ENCODE measurements at regions not wholly inside any gene's neighbourhood (a gene's known extent, or its start where the extent isn't known, plus 50 kb on each side); places are given as distances from the start of the nearest gene placed in this dataset.

DNA sequence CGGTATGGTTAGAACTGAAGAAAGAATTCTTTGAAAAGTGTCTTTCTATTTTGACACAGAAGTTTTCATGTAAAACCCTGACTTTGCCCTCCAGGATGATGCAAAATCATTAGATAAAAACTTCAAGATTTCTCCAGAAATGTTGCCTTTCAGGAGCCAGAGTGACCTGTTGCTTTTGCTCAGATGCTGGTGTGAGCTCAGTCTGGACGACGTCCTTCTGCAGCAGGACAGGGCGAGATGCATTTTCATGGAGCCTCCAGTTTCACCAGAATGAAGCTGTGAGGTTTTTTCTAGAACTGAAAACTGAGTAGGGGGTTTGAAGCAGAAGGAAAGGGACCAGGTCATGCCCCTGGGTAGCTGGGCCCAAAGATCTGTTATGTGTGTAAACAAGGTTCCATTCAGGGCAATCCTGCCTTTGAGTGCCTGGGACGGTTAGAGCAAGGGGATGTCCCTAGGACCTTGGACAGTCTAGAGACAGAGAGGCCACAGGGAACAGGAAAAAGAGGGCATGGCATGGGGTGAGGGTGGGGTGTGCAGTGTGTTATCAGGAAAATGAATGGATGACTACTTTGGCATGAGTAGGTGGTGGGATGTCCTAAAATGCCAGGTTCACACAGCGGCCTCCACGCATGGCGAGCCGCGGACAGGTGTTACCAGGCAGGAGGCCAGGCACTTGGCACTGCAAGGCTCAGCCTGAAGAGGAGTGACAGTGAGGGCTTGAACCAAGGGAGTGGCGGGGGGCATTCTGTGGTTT lies 356.3 kb downstream of the CXCL12 start:
- Histone ChIP-seq H3K14ac (ENCODE audit: low read length) (no peak overlapping the region), H4K8ac (ENCODE audit: low read depth, low read length) (no peak overlapping the region), H3K27me3 (ENCODE audit: control insufficient read depth in 3 of 3, insufficient read depth in 3 of 3, low read depth in 1 of 3, low read length in 3 of 3) (no peaks in the 10 kb centered on the region), H3K79me1 (ENCODE audit: low read depth, low read length) (no peaks in the 10 kb centered on the region), H2BK120ac (ENCODE audit: low read depth, low read length) (no peak overlapping the region), H3K9ac (ENCODE audit: low read depth, low read length, poor library complexity) (no peak overlapping the region), H3K36me3 (replicated peaks in 1 of 2; ENCODE audit: control insufficient read depth in 2 of 2, insufficient read depth in 2 of 2, low read length in 2 of 2) (no peaks in the 10 kb centered on the region), H3K27ac (replicated peaks; ENCODE audit: low read length) (no peak overlapping the region), H3K4ac (ENCODE audit: low read length) (no peak overlapping the region), H2BK12ac (ENCODE audit: low read length) (no peak overlapping the region), H3K4me3 (ENCODE audit: low read length in 2 of 2) (no peak overlapping the region), H3K4me1 (ENCODE audit: control insufficient read depth in 2 of 2, insufficient read depth in 1 of 2, low read depth in 1 of 2, low read length in 2 of 2) (no peaks in the 10 kb centered on the region), H2AFZ (ENCODE audit: low read length) (no peak overlapping the region), H3K4me2 (ENCODE audit: insufficient read depth, low read length, poor library complexity, severe bottlenecking) (no peak overlapping the region), H4K91ac (ENCODE audit: low read depth, low read length, poor library complexity) (no peak overlapping the region), H2AK5ac (ENCODE audit: low read depth, low read length) (no peak overlapping the region), H2BK5ac (ENCODE audit: low read length) (no peak overlapping the region), H3K9me3 (replicated peaks in 1 of 2; ENCODE audit: control insufficient read depth in 2 of 2, insufficient read depth in 1 of 2, low read depth in 1 of 2, low read length in 2 of 2) (peaks cover 0 to 1% of the 10 kb centered on the region in 2 donors), H3K23ac (ENCODE audit: low read depth, low read length, poor library complexity) (no peak overlapping the region), H3K18ac (ENCODE audit: low read length) (peak overlapping the region; percentile 23), H2BK15ac (ENCODE audit: low read length) (no peak overlapping the region)
- DNase-seq (ENCODE audit: low spot score), result no peak
- no CpG with 5 or more reads among the region's 11 CpGs for WGBS, 2 donors (ENCODE audit: extremely low coverage in 2 of 2, insufficient read length in 2 of 2, insufficient replicate concordance in 1 of 2)

DNA sequence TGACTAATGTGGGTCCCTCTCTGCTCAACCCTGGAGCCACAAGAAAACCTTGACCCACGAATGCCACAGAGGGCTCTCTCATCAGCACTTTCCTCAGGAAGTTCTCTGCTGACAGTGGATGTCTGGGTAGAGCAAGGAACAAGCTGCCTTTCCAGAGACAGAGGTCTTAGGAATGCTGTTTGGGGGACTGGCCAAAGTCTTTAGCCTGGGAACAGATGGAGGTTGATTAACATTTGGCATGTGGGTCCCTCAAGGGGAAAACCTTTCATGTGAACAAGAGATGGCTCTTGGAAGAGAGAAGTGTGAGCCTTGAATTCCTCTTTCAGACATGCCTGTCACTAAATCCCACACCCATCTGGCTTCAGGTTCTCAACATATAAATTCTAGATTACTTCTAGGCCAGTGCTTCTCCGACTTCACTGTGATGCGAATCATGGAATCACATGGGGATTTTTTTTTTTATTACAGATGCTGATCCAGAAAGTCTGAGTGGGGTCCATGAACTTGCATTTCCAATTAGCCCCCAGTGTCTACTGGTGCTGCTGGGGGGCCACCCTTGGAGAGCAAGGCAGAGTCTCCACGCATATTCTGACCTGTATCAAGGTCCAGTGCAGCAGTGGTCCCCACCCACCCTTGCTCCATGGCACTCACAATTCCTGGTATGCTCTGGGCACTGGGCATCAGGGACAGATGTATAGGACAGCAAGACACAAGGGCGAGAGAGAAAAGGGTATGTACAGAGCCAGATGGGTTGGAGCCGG lies 360.4 kb downstream of the CXCL12 start:
- WGBS, 2 donors (ENCODE audit: extremely low coverage in 2 of 2, insufficient read length in 2 of 2, insufficient replicate concordance in 1 of 2), result no CpG with 5 or more reads among the region's 6 CpGs
- H3K23ac ChIP-seq (ENCODE audit: low read depth, low read length, poor library complexity), result no peak overlapping the region

DNA sequence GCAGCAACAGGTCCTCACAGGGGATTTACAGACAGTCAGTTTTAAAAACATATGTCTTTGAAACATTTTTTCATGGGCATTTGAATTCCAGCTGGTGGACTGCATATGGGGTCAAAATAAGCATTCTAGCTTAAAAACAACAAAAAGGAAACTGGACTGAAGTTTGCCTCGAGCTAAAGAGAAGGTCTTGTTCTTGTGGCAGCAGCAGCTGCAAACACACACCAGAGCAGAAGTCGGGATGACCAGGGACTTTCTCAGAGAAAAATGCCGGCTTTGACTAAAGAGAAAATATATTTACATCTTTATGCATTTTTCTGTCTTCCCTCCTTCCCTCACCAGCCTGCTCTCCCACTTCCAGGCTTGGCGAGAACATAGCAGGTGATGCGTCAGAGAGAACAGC lies 361.4 kb downstream of the CXCL12 start:
- Histone ChIP-seq H3K4me3 (ENCODE audit: low read length in 2 of 2) (no peak overlapping the region), H3K79me1 (ENCODE audit: low read depth, low read length) (no peaks in the 10 kb centered on the region), H2BK5ac (ENCODE audit: low read length) (no peak overlapping the region), H3K4ac (ENCODE audit: low read length) (no peak overlapping the region), H3K9ac (ENCODE audit: low read depth, low read length, poor library complexity) (no peak overlapping the region), H2AK5ac (ENCODE audit: low read depth, low read length) (no peak overlapping the region), H3K27me3 (ENCODE audit: control insufficient read depth in 3 of 3, insufficient read depth in 3 of 3, low read depth in 1 of 3, low read length in 3 of 3) (no peaks in the 10 kb centered on the region), H2BK15ac (ENCODE audit: low read length) (no peak overlapping the region), H4K91ac (ENCODE audit: low read depth, low read length, poor library complexity) (no peak overlapping the region), H3K4me1 (ENCODE audit: control insufficient read depth in 2 of 2, insufficient read depth in 1 of 2, low read depth in 1 of 2, low read length in 2 of 2) (peaks cover 0 to 1% of the 10 kb centered on the region in 2 donors), H3K27ac (replicated peaks; ENCODE audit: low read length) (no peak overlapping the region), H4K8ac (ENCODE audit: low read depth, low read length) (no peak overlapping the region), H3K36me3 (replicated peaks in 1 of 2; ENCODE audit: control insufficient read depth in 2 of 2, insufficient read depth in 2 of 2, low read length in 2 of 2) (no peaks in the 10 kb centered on the region), H3K14ac (ENCODE audit: low read length) (no peak overlapping the region), H2BK120ac (ENCODE audit: low read depth, low read length) (no peak overlapping the region), H3K4me2 (ENCODE audit: insufficient read depth, low read length, poor library complexity, severe bottlenecking) (no peak overlapping the region), H3K23ac (ENCODE audit: low read depth, low read length, poor library complexity) (no peak overlapping the region), H3K18ac (ENCODE audit: low read length) (no peak overlapping the region), H2AFZ (ENCODE audit: low read length) (no peak overlapping the region), H2BK12ac (ENCODE audit: low read length) (no peak overlapping the region), H3K9me3 (replicated peaks in 1 of 2; ENCODE audit: control insufficient read depth in 2 of 2, insufficient read depth in 1 of 2, low read depth in 1 of 2, low read length in 2 of 2) (peaks cover 0 to 1% of the 10 kb centered on the region in 2 donors)
- DNase-seq (ENCODE audit: low spot score), result no peak
- WGBS, 2 donors (ENCODE audit: extremely low coverage in 2 of 2, insufficient read length in 2 of 2, insufficient replicate concordance in 1 of 2), result no CpG with 5 or more reads among the region's 5 CpGs

More for the DNA sequence above, 360.4 kb downstream of the CXCL12 start:
- Histone ChIP-seq H3K4me2 (ENCODE audit: insufficient read depth, low read length, poor library complexity, severe bottlenecking) (no peak overlapping the region), H2AFZ (ENCODE audit: low read length) (no peak overlapping the region), H4K91ac (ENCODE audit: low read depth, low read length, poor library complexity) (no peak overlapping the region), H2BK5ac (ENCODE audit: low read length) (no peak overlapping the region), H3K9ac (ENCODE audit: low read depth, low read length, poor library complexity) (no peak overlapping the region), H3K27ac (replicated peaks; ENCODE audit: low read length) (no peak overlapping the region), H3K27me3 (ENCODE audit: control insufficient read depth in 3 of 3, insufficient read depth in 3 of 3, low read depth in 1 of 3, low read length in 3 of 3) (no peaks in the 10 kb centered on the region), H2BK15ac (ENCODE audit: low read length) (no peak overlapping the region), H3K14ac (ENCODE audit: low read length) (no peak overlapping the region), H3K4me1 (ENCODE audit: control insufficient read depth in 2 of 2, insufficient read depth in 1 of 2, low read depth in 1 of 2, low read length in 2 of 2) (peaks cover 0 to 1% of the 10 kb centered on the region in 2 donors), H2AK5ac (ENCODE audit: low read depth, low read length) (no peak overlapping the region), H3K18ac (ENCODE audit: low read length) (peak overlapping the region; percentile 21), H3K9me3 (replicated peaks in 1 of 2; ENCODE audit: control insufficient read depth in 2 of 2, insufficient read depth in 1 of 2, low read depth in 1 of 2, low read length in 2 of 2) (peaks cover 0 to 1% of the 10 kb centered on the region in 2 donors), H2BK12ac (ENCODE audit: low read length) (no peak overlapping the region), H3K79me1 (ENCODE audit: low read depth, low read length) (no peaks in the 10 kb centered on the region), H2BK120ac (ENCODE audit: low read depth, low read length) (no peak overlapping the region), H4K8ac (ENCODE audit: low read depth, low read length) (no peak overlapping the region), H3K4ac (ENCODE audit: low read length) (no peak overlapping the region), H3K36me3 (replicated peaks in 1 of 2; ENCODE audit: control insufficient read depth in 2 of 2, insufficient read depth in 2 of 2, low read length in 2 of 2) (no peaks in the 10 kb centered on the region), H3K4me3 (ENCODE audit: low read length in 2 of 2) (no peak overlapping the region)
- no peak for DNase-seq (ENCODE audit: low spot score)

DNA sequence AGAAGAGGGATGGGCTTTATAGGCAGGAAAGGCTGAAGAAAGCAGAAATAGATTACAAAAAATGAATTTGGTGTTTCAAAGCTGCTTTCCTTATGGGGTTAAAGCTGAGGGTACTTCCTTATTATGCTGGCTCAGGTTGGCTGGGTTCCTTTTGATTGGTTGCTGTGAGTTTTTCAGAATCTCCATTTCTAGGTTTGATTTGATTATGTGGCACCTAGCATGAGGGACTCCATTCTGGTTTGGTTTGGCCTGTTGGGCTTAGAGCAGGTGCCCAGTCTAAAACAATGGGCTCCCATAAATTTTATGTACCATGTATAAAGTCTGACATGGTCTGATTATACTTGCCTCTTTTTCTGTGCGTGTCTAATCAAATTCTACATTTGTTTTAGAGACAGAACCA lies 362.7 kb downstream of the CXCL12 start:
- no peak overlapping the region for H2BK120ac ChIP-seq (ENCODE audit: low read depth, low read length)
- no peaks in the 10 kb centered on the region for H3K36me3 ChIP-seq (replicated peaks in 1 of 2; ENCODE audit: control insufficient read depth in 2 of 2, insufficient read depth in 2 of 2, low read length in 2 of 2)
- no peak overlapping the region for H2BK15ac ChIP-seq (ENCODE audit: low read length)
- H2AFZ ChIP-seq (ENCODE audit: low read length), result no peak overlapping the region
- DNase-seq (ENCODE audit: low spot score), result no peak
- H3K9me3 ChIP-seq (replicated peaks in 1 of 2; ENCODE audit: control insufficient read depth in 2 of 2, insufficient read depth in 1 of 2, low read depth in 1 of 2, low read length in 2 of 2), result peaks cover 0 to 1% of the 10 kb centered on the region in 2 donors
- no peak overlapping the region for H3K14ac ChIP-seq (ENCODE audit: low read length)
- H3K4me1 ChIP-seq (ENCODE audit: control insufficient read depth in 2 of 2, insufficient read depth in 1 of 2, low read depth in 1 of 2, low read length in 2 of 2), result peaks cover 0 to 3% of the 10 kb centered on the region in 2 donors
- no peak overlapping the region for H4K8ac ChIP-seq (ENCODE audit: low read depth, low read length)
- no peaks in the 10 kb centered on the region for H3K27me3 ChIP-seq (ENCODE audit: control insufficient read depth in 3 of 3, insufficient read depth in 3 of 3, low read depth in 1 of 3, low read length in 3 of 3)
- no peak overlapping the region for H4K91ac ChIP-seq (ENCODE audit: low read depth, low read length, poor library complexity)
- H3K4me3 ChIP-seq (ENCODE audit: low read length in 2 of 2), result no peak overlapping the region
- no peak overlapping the region for H2AK5ac ChIP-seq (ENCODE audit: low read depth, low read length)
- H3K4me2 ChIP-seq (ENCODE audit: insufficient read depth, low read length, poor library complexity, severe bottlenecking), result no peak overlapping the region
- no peak overlapping the region for H3K23ac ChIP-seq (ENCODE audit: low read depth, low read length, poor library complexity)
- H2BK5ac ChIP-seq (ENCODE audit: low read length), result no peak overlapping the region
- H3K9ac ChIP-seq (ENCODE audit: low read depth, low read length, poor library complexity), result no peak overlapping the region
- no CpG with 5 or more reads among the region's 1 CpG for WGBS, 2 donors (ENCODE audit: extremely low coverage in 2 of 2, insufficient read length in 2 of 2, insufficient replicate concordance in 1 of 2)
- no peak overlapping the region for H3K27ac ChIP-seq (replicated peaks; ENCODE audit: low read length)
- no peaks in the 10 kb centered on the region for H3K79me1 ChIP-seq (ENCODE audit: low read depth, low read length)
- no peak overlapping the region for H2BK12ac ChIP-seq (ENCODE audit: low read length)
- no peak overlapping the region for H3K4ac ChIP-seq (ENCODE audit: low read length)
- H3K18ac ChIP-seq (ENCODE audit: low read length), result no peak overlapping the region
